ENCODE measurements at regions not wholly inside any gene's neighbourhood (a gene's known extent, or its start where the extent isn't known, plus 50 kb on each side); places are given as distances from the start of the nearest gene placed in this dataset.

DNA sequence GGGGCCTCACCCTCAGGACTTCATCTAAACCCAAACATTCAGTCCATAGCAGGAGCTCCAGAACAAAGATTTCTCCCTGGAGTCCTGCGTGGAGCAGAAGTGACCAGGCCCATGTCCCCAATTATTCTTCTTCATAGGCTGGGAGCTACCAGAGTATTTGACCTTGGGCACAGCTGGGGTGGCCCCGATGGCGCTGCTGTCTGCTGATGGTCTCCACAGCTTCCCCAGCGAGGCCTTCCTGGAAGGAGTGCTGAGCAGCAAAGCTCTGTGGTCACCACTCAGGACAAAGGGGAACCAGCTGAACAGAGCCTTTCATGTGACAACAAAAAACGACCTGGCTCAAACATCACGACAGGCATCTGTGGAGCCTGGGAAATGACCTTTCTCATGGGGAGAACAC, 62.7 kb upstream of the ARGLU1 start:
- TF ChIP-seq, protein P1, sequence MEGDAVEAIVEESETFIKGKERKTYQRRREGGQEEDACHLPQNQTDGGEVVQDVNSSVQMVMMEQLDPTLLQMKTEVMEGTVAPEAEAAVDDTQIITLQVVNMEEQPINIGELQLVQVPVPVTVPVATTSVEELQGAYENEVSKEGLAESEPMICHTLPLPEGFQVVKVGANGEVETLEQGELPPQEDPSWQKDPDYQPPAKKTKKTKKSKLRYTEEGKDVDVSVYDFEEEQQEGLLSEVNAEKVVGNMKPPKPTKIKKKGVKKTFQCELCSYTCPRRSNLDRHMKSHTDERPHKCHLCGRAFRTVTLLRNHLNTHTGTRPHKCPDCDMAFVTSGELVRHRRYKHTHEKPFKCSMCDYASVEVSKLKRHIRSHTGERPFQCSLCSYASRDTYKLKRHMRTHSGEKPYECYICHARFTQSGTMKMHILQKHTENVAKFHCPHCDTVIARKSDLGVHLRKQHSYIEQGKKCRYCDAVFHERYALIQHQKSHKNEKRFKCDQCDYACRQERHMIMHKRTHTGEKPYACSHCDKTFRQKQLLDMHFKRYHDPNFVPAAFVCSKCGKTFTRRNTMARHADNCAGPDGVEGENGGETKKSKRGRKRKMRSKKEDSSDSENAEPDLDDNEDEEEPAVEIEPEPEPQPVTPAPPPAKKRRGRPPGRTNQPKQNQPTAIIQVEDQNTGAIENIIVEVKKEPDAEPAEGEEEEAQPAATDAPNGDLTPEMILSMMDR (IDR thresholded peaks at IDR 0.05), result no peak
- TF ChIP-seq POLR2A (IDR thresholded peaks at IDR 0.05) (no peak), POLR2AphosphoS5 (IDR thresholded peaks at IDR 0.05) (no peak), EP300 (IDR thresholded peaks at IDR 0.05) (no peak)
